CD4-positive, alpha-beta T cell (primary cell): ENCODE measurements at regions not wholly inside any gene's neighbourhood (a gene's known extent, or its start where the extent isn't known, plus 50 kb on each side); places are given as distances from the start of the nearest gene placed in this dataset.

Source experiments
- ATAC-seq: fragments of 200-7000 bp; cut with Tn5 transposase; one replicate; pipeline ENCODE4 v1.10.0; 2022; ENCODE audit warnings: mild to moderate bottlenecking; ENCODE audit not compliant: poor library complexity
- CTCF ChIA-PET: fragments of 350-600 bp; sonication (Branson Sonifier 250); formaldehyde crosslinking; loops from one replicate; lab custom pipeline; 2021; ENCODE audit warnings: antibody characterized with exemption, inconsistent platforms; lab: Charles Lee
- POLR2A ChIA-PET: fragments of 350-600 bp; sonication (Branson Sonifier 250); formaldehyde crosslinking; loops from one replicate; lab custom pipeline; 2021; ENCODE audit warnings: antibody characterized with exemption, inconsistent platforms; lab: Charles Lee
- DNase-seq, 14 experiments: peaks; one replicate each; pipeline ENCODE4 v3.0.0-alpha.2; 2013 to 2020; ENCODE audit warnings: mixed read lengths in 2 of 14
- H3K27ac ChIP-seq, 2 donors: one replicate each; pipeline versions ENCODE4 v1.5.1 to v1.7.0; 2013; ENCODE audit warnings: low read length in 2 of 2, low read depth in 1 of 2, mild to moderate bottlenecking in 1 of 2
- H3K27me3 ChIP-seq, 2 experiments: 1 replicate in 1 of 2; 2 replicates in 1 of 2; pipeline versions ENCODE4 v1.6.1 to v1.7.0; 2013; ENCODE audit warnings: low read length in 2 of 2, control low read depth in 1 of 2, mild to moderate bottlenecking in 1 of 2, moderate library complexity in 1 of 2; ENCODE audit not compliant: insufficient read depth in 2 of 2, control insufficient read depth in 1 of 2
- H3K36me3 ChIP-seq: one replicate; pipeline ENCODE4 v1.6.1; 2013; ENCODE audit warnings: low read length, control low read depth; ENCODE audit not compliant: insufficient read depth
- H3K4me1 ChIP-seq: one replicate; pipeline ENCODE4 v1.6.1; 2013; ENCODE audit warnings: low read length, control low read depth; ENCODE audit not compliant: insufficient read depth
- H3K4me3 ChIP-seq: one replicate; pipeline ENCODE4 v1.5.1; 2013; ENCODE audit warnings: mild to moderate bottlenecking, low read length, moderate library complexity
- H3K9me3 ChIP-seq, 2 experiments: 1 replicate in 1 of 2; 2 replicates in 1 of 2; pipeline versions ENCODE4 v1.6.1 to v1.7.0; 2013; ENCODE audit warnings: low read length in 2 of 2, mild to moderate bottlenecking in 2 of 2, control low read depth in 1 of 2, moderate library complexity in 1 of 2; ENCODE audit not compliant: control insufficient read depth in 1 of 2, insufficient read depth in 1 of 2
- H3K27ac Mint-ChIP-seq: one replicate; pipeline ENCODE4 v1.8.0; 2020; ENCODE audit warnings: mixed read lengths
- H3K27me3 Mint-ChIP-seq: one replicate; pipeline ENCODE4 v1.8.0; 2021; ENCODE audit warnings: mixed read lengths
- H3K36me3 Mint-ChIP-seq: one replicate; pipeline ENCODE4 v1.8.0; 2021; ENCODE audit warnings: low read depth, mixed read lengths
- H3K4me1 Mint-ChIP-seq: one replicate; pipeline ENCODE4 v1.8.0; 2021; ENCODE audit warnings: low read depth, mixed read lengths
- H3K4me3 Mint-ChIP-seq: one replicate; pipeline ENCODE4 v1.8.0; 2020; ENCODE audit warnings: mild to moderate bottlenecking, mixed read lengths
- H3K9me3 Mint-ChIP-seq: one replicate; pipeline ENCODE4 v1.8.0; 2020; ENCODE audit warnings: mixed read lengths
- CTCF ChIP-seq: fragments of 200-600 bp; IDR thresholded peaks from one replicate; pipeline ENCODE4 v1.8.0; 2022; ENCODE audit warnings: antibody characterized with exemption, mild to moderate bottlenecking
- intact Hi-C, 2 experiments: fragments of 100-400 bp; cut with DNase I in 1 of 2; cut with micrococcal nuclease in 1 of 2; formaldehyde crosslinking; loops; one replicate each; pipeline versions ENCODE4 v1.15.1 to v1.9.0; 2023 to 2025; cut with DNase I, micrococcal nuclease

- Mint-ChIP-seq H3K9me3 (peaks cover 2% of the 10 kb centered on the region), H3K36me3 (no peaks in the 10 kb centered on the region), H3K4me3 (no peak overlapping the region), H3K27ac (no peak overlapping the region), H3K27me3 (no peaks in the 10 kb centered on the region), H3K4me1 (no peaks in the 10 kb centered on the region)
- no peaks in the 10 kb centered on the region for H3K27me3 ChIP-seq
- no peak overlapping the region for H3K27ac ChIP-seq
- H3K9me3 ChIP-seq: peaks cover 0 to 10% of the 10 kb centered on the region in 2 experiments
- no peak for DNase-seq
- no peak overlapping the region for H3K4me3 ChIP-seq
- CTCF ChIA-PET: no interaction called here
- intact Hi-C loops: no loop called here
- no peak for ATAC-seq
- H3K4me1 ChIP-seq: no peaks in the 10 kb centered on the region
- TF ChIP-seq CTCF: no peak
- POLR2A ChIA-PET: no interaction called here
- H3K36me3 ChIP-seq: no peaks in the 10 kb centered on the region
Observed at GRCh38 chr9:28396058-28396457, 822.8 kb upstream of the C9orf72 start.

DNA sequence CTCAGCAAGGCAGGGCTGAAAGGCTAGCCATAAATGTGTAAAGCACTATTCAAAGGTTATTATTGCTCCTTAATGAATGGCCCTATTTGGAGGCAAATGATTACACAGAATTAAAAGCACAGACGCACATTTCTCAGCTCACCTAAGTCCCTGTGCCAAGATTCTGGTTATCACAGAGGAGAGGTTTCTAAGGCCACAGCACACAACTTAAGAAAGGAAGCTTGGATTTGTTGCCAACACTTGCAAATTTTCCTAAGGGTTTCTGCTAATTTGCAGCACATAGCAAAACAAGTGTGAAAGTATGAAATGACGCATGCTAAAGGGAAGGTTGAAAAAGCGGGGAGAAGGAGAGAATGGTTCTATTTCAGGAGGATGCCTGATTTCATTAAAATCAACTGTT is 834.1 kb upstream of the C9orf72 start:
- Mint-ChIP-seq H3K27ac (no peak overlapping the region), H3K36me3 (no peaks in the 10 kb centered on the region), H3K4me1 (no peaks in the 10 kb centered on the region), H3K9me3 (peaks cover 6% of the 10 kb centered on the region), H3K27me3 (no peaks in the 10 kb centered on the region), H3K4me3 (no peak overlapping the region)
- ChIA-PET POLR2A (no interaction called here), CTCF (no interaction called here)
- Histone ChIP-seq H3K4me1 (no peaks in the 10 kb centered on the region), H3K27me3 (no peaks in the 10 kb centered on the region), H3K27ac (no peak overlapping the region), H3K4me3 (no peak overlapping the region), H3K9me3 (no peaks in the 10 kb centered on the region), H3K36me3 (no peaks in the 10 kb centered on the region)
- ATAC-seq (no peak), DNase-seq (no peak)
- TF ChIP-seq CTCF: no peak
- intact Hi-C loops: no loop called here

DNA sequence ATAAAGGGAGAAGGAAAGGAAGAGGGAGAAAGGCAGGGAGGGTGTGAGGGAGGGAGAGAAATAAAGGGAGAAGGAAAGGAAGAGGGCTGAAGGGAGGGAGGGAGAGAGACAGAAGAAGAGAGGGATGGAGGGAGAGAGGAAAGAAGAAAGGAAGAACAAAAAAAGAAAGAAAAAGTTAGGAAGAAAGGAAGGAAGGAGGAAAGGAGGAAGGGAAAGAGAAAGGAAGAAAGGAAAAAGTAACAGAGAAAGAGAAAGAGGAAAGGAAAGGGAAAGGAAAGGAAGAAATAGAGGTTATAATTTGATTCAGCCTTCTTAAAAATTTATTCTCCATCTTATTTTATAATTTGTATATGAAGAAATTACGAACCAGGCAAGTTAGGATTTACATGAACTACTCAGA is 836.6 kb upstream of the C9orf72 start:
- H3K4me3 Mint-ChIP-seq: no peak overlapping the region
- no peaks in the 10 kb centered on the region for H3K36me3 ChIP-seq
- ATAC-seq (no peak), DNase-seq (no peak)
- H3K27ac ChIP-seq: no peak overlapping the region
- ChIA-PET CTCF (no interaction called here), POLR2A (no interaction called here)
- H3K27me3 ChIP-seq: no peaks in the 10 kb centered on the region
- H3K9me3 Mint-ChIP-seq: peaks cover 6% of the 10 kb centered on the region
- H3K4me1 Mint-ChIP-seq: no peaks in the 10 kb centered on the region
- no peak overlapping the region for H3K4me3 ChIP-seq
- H3K36me3 Mint-ChIP-seq: no peaks in the 10 kb centered on the region
- H3K27ac Mint-ChIP-seq: no peak overlapping the region
- intact Hi-C loops: no loop called here
- H3K9me3 ChIP-seq: no peaks in the 10 kb centered on the region
- H3K4me1 ChIP-seq: no peaks in the 10 kb centered on the region
- TF ChIP-seq CTCF: no peak
- H3K27me3 Mint-ChIP-seq: no peaks in the 10 kb centered on the region
